Thyroid gland (tissue), 4 donors: ENCODE measurements at regions not wholly inside any gene's neighbourhood (a gene's known extent, or its start where the extent isn't known, plus 50 kb on each side); places are given as distances from the start of the nearest gene placed in this dataset.
A peak's percentile ranks its signal among the peaks of the same experiment; 100 is the strongest.
"Not testable (repeated sequence)": the region's sequence is repeated elsewhere in the genome, so short reads cannot be mapped to it uniquely, and the experiment has no call there.

Experiments
- DNase-seq, 2 donors: peaks; one replicate each; pipeline ENCODE4 v3.0.0-alpha.2; 2019
- H3K27ac ChIP-seq, 3 donors: fragments of 200-600 bp; sonication (generic); 1 replicate in 2 of 3; 2 replicates in 1 of 3; pipeline ENCODE4 v1.5.1; 2016 to 2019; ENCODE audit warnings: mild to moderate bottlenecking in 1 of 3, moderate library complexity in 1 of 3
- H3K27me3 ChIP-seq: fragments of 200-600 bp; sonication (generic); one replicate; pipeline ENCODE4 v1.5.1; 2019
- H3K36me3 ChIP-seq, 2 donors: fragments of 200-600 bp; sonication (generic); one replicate each; pipeline ENCODE4 v1.5.1; 2016 to 2019
- H3K4me1 ChIP-seq, 2 donors: fragments of 200-600 bp; sonication (generic); one replicate each; pipeline ENCODE4 v1.5.1; 2017 to 2019
- H3K4me3 ChIP-seq, 3 donors: fragments of 200-600 bp; sonication (generic); replicated peaks in 1 of 3; 1 replicate in 2 of 3; 2 replicates in 1 of 3; pipeline ENCODE4 v1.5.1; 2016; ENCODE audit warnings: mild to moderate bottlenecking in 1 of 3
- H3K9me3 ChIP-seq: fragments of 200-600 bp; sonication (generic); one replicate; pipeline ENCODE4 v1.5.1; 2017
- CTCF ChIP-seq, 6 experiments: fragments of 200-600 bp in 3 of 6; fragments of 450-650 bp in 3 of 6; sonication (generic) in 3 of 6; IDR thresholded peaks; one replicate each; pipeline ENCODE4 v1.5.1; 2016 to 2019; ENCODE audit warnings: antibody characterized with exemption in 6 of 6, mild to moderate bottlenecking in 2 of 6, inconsistent platforms in 1 of 6, moderate library complexity in 1 of 6
- POLR2A ChIP-seq, 2 donors: fragments of 450-650 bp; IDR thresholded peaks; one replicate each; pipeline ENCODE4 v1.6.1; 2017; ENCODE audit warnings: antibody characterized with exemption in 2 of 2, mild to moderate bottlenecking in 2 of 2, moderate library complexity in 1 of 2
- WGBS, 2 donors: methylation state at CpG; one replicate each; pipeline ENCODE4 v1.1.5; 2017; 5-methylcytosine and 5-hydroxymethylcytosine counted together
- intact Hi-C: fragments of 100-400 bp; cut with DNase I; formaldehyde crosslinking; loops from one replicate; pipeline ENCODE4 v1.15.1; 2023

DNA sequence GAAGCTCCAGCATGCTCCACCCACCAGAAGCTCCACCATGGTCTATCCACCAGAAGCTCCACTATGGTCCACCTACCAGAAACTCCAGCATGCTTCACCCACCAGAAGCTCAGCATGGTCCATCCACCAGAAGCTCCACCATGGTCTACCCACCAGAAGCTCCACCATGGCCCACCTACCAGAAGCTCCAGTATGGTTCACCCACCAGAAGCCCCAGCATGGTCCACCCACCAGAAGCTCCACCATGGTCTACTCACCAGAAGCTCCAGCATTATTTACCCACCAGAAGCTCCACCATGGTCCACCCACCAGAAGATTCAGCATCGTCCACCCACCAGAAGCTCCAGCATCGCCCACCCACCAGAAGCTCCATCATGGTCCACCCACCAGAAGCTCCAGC is 4490.2 kb upstream of the OR11H1 start:
- DNase-seq, intact Hi-C loops, H3K4me3 ChIP-seq, H3K9me3 ChIP-seq, H3K27me3 ChIP-seq, H3K27ac ChIP-seq, H3K4me1 ChIP-seq, H3K36me3 ChIP-seq: not testable (repeated sequence)
- 37 to 59% methylated on average over 2 of the region's 2 CpGs for WGBS, 2 donors

DNA sequence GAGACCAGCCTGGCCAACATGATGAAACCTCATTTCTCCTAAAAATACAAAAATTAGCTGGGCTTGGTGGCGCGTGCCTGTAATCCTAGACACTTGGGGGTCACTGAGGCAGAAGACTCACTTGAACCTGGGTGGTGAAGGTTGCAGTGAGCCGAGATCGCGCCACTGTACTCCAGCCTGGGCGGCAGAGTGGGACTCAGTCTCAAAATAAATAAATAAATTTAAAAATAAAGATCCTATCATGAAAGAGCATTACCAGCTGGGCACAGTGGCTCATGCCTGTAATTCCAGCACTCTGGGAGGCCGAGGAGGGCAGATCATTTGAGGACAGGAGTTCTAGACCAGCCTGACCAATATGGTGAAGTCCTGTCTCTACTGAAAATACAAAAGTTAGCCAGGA is 4489.2 kb upstream of the OR11H1 start:
- DNase-seq, H3K27me3 ChIP-seq, H3K4me1 ChIP-seq, H3K36me3 ChIP-seq, H3K4me3 ChIP-seq, H3K9me3 ChIP-seq, H3K27ac ChIP-seq, intact Hi-C loops: not testable (repeated sequence)
- 77 to 79% methylated on average over 7 of the region's 7 CpGs for WGBS, 2 donors

- H3K27me3 ChIP-seq, H3K4me3 ChIP-seq, intact Hi-C loops, H3K4me1 ChIP-seq, H3K9me3 ChIP-seq, H3K36me3 ChIP-seq, DNase-seq, H3K27ac ChIP-seq: not testable (repeated sequence)
- 64 to 65% methylated on average over 9 of the region's 9 CpGs for WGBS, 2 donors
These were observed 4486.6 kb upstream of the OR11H1 start for GRCh38 chr22:11041416-11041815.

- Histone ChIP-seq H3K27me3 (no peaks in the 10 kb centered on the region), H3K4me3 (no peak overlapping the region), H3K27ac (no peak overlapping the region), H3K36me3 (no peaks in the 10 kb centered on the region), H3K9me3 (no peaks in the 10 kb centered on the region), H3K4me1 (no peaks in the 10 kb centered on the region)
- no peak for TF ChIP-seq CTCF (IDR thresholded peaks at IDR 0.05)
- TF ChIP-seq POLR2A (IDR thresholded peaks at IDR 0.05): no peak
- DNase-seq: no peak
- intact Hi-C loops: no loop called here
- WGBS, 2 donors: 41 to 42% methylated on average over 6 of the region's 6 CpGs
These were observed 4485.9 kb upstream of the OR11H1 start for GRCh38 chr22:11042116-11042515.

DNA sequence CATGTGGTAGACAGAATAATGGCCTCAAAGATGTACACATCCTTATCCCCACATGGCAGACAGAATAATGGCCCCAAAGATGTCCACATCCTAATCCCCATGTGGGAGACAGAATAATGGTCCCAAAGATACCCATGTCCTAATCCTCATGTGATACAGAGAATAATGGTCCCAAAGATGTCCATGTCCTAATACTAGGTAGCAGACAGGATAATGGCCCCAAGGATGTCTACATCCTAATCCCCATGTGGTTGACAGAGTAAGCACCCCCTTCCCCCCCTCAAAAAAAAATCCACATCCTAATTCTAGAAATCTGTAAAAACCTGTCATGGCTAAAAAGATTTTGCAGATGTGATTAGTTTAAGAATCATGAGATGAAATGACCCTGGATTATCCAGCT is 4484.7 kb upstream of the OR11H1 start:
- intact Hi-C loops, DNase-seq, H3K9me3 ChIP-seq, H3K27ac ChIP-seq, H3K4me3 ChIP-seq, H3K4me1 ChIP-seq, H3K27me3 ChIP-seq, H3K36me3 ChIP-seq: not testable (repeated sequence)

DNA sequence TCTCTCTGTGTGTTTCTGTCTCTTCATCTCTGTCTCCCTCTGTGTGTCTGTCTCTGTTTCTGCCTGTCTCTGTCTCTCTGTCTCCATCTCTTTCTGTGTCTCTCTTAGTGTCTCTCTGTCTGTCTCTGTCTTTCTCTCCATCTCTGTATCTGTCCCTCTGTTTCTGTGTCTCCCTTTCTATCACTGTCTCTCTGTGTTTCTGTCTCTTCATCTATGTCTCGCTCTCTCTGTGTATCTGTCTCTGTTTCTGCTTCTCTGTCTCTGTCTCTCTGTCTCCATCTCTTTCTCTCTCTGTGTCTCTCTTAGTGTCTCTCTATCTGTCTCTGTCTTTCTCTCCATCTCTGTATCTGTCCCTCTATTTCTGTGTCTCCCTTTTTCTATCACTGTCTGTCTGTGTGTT is 4479.1 kb upstream of the OR11H1 start:
- H3K27ac ChIP-seq, H3K27me3 ChIP-seq, H3K4me1 ChIP-seq, intact Hi-C loops, H3K9me3 ChIP-seq, H3K4me3 ChIP-seq, DNase-seq, H3K36me3 ChIP-seq: not testable (repeated sequence)
- WGBS, 2 donors: 81 to 87% methylated on average over 1 of the region's 1 CpG

DNA sequence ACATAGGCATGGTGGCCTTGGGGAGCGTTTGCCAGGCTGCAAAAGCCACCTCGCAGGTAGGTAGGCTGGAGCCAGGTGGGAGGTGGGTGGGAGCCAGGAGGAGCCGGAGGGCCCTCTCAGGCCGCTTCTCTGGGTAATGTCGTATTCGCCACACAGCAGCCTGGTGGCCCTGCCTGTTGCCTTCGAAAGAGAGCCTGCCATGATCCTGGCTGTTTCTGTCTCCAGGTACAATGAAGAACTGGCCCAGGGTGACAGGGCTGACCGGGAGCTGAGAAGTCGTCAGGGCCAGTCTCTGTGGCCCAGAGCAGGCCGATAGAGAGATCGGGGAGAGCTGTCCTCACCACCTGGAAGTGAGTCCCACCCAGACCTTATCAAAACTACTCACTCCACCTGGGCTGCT is 4477.8 kb upstream of the OR11H1 start:
- H3K9me3 ChIP-seq, intact Hi-C loops: not testable (repeated sequence)

DNA sequence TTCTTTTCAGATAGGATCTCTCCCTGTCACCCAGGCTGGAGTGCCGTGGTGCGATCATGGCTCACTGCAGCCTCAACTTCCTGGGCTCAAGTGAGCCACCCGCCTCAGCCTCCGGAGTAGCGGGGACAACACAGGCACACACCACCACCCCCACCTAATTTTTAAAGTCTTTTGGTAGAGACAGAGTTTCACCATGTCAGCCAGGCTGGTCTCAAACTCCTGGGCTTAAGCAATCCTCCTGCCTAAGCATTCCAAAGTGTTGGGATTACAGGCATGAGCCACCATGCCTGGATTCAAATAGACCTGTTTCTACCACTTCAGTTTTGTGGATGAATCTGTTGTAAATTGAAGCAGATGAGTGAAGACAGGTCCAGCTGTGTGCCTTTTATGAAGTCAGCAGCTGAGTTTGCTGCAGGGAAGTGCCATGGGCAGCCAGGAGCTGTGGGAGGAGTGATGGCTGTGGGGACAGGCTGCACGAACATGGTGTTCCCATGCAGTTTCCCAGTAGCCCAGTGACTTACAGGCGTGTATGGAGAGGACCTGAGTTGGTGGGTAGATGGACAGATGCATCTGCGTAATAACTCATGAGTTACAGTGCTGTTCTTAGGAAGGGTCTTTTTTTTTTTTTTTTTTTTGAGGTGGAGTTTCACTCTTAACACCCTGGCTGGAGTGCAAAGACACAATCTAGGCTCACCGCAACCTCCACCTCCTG is 4476.4 kb upstream of the OR11H1 start:
- intact Hi-C loops, DNase-seq: not testable (repeated sequence)
- 64 to 65% methylated on average over 6 to 7 of the region's 9 CpGs for WGBS, 2 donors

More for the DNA sequence above, 4477.8 kb upstream of the OR11H1 start:
- DNase-seq, H3K4me3 ChIP-seq, H3K4me1 ChIP-seq, H3K36me3 ChIP-seq, H3K27ac ChIP-seq, H3K27me3 ChIP-seq: not testable (repeated sequence)
- 82 to 100% methylated on average over 1 to 9 of the region's 11 CpGs for WGBS, 2 donors

GRCh38 chr22:11053403-11054344 is 4474.3 kb upstream of the OR11H1 start:
- intact Hi-C loops, H3K27me3 ChIP-seq, H3K36me3 ChIP-seq, H3K4me1 ChIP-seq, H3K4me3 ChIP-seq, H3K27ac ChIP-seq, H3K9me3 ChIP-seq: not testable (repeated sequence)
- peak in 1 of 2 donors; percentile 29 for DNase-seq
- WGBS, 2 donors: 66 to 67% methylated on average over 24 of the region's 24 CpGs

More for the DNA sequence above, 4476.4 kb upstream of the OR11H1 start:
- H3K27ac ChIP-seq, H3K4me3 ChIP-seq, H3K9me3 ChIP-seq, H3K27me3 ChIP-seq, H3K36me3 ChIP-seq, H3K4me1 ChIP-seq: not testable (repeated sequence)

GRCh38 chr22:11054681-11055080 is 4473.3 kb upstream of the OR11H1 start:
- intact Hi-C loops, DNase-seq, H3K9me3 ChIP-seq, H3K27me3 ChIP-seq, H3K27ac ChIP-seq, H3K4me3 ChIP-seq, H3K36me3 ChIP-seq, H3K4me1 ChIP-seq: not testable (repeated sequence)
- WGBS, 2 donors: 74 to 78% methylated on average over 11 of the region's 11 CpGs

- not testable (repeated sequence) for DNase-seq, H3K9me3 ChIP-seq
These were observed 4472.8 kb upstream of the OR11H1 start for GRCh38 chr22:11055176-11055575.

More at GRCh38 chr22:11055176-11055575, 4472.8 kb upstream of the OR11H1 start:
- intact Hi-C loops, H3K27me3 ChIP-seq, H3K36me3 ChIP-seq, H3K27ac ChIP-seq, H3K4me3 ChIP-seq, H3K4me1 ChIP-seq: not testable (repeated sequence)
- WGBS, 2 donors: 81 to 84% methylated on average over 8 of the region's 8 CpGs
